Suprapubic skin (tissue), 4 donors: ENCODE measurements at regions not wholly inside any gene's neighbourhood (a gene's known extent, or its start where the extent isn't known, plus 50 kb on each side); places are given as distances from the start of the nearest gene placed in this dataset.

Source experiments
- DNase-seq, 2 donors: peaks; one replicate each; pipeline ENCODE4 v3.0.0-alpha.2; 2019; ENCODE audit warnings: low spot score in 2 of 2
- H3K27ac ChIP-seq: fragments of 200-600 bp; sonication (generic); one replicate; pipeline ENCODE4 v1.5.1; 2019
- H3K27me3 ChIP-seq: fragments of 200-600 bp; sonication (generic); one replicate; pipeline ENCODE4 v1.5.1; 2019
- H3K36me3 ChIP-seq: fragments of 200-600 bp; sonication (generic); one replicate; pipeline ENCODE4 v1.5.1; 2019
- H3K4me1 ChIP-seq: fragments of 200-600 bp; sonication (generic); one replicate; pipeline ENCODE4 v1.5.1; 2019
- H3K4me3 ChIP-seq: fragments of 200-600 bp; sonication (generic); one replicate; pipeline ENCODE4 v1.5.1; 2019; ENCODE audit warnings: mild to moderate bottlenecking
- H3K9me3 ChIP-seq: fragments of 200-600 bp; sonication (generic); one replicate; pipeline ENCODE4 v1.5.1; 2019
- CTCF ChIP-seq, 2 donors: fragments of 200-600 bp in 1 of 2; fragments of 450-650 bp in 1 of 2; sonication (generic) in 1 of 2; IDR thresholded peaks; one replicate each; pipeline ENCODE4 v1.5.1; 2016 to 2019; ENCODE audit warnings: antibody characterized with exemption in 2 of 2, mild to moderate bottlenecking in 1 of 2, moderate library complexity in 1 of 2
- EP300 ChIP-seq: sonication (generic); formaldehyde crosslinking; IDR thresholded peaks from one replicate; pipeline ENCODE4 v1.6.1; 2017; ENCODE audit warnings: antibody characterized with exemption
- POLR2A ChIP-seq, 2 donors: fragments of 450-650 bp; IDR thresholded peaks; one replicate each; pipeline ENCODE4 v1.6.1; 2017; ENCODE audit warnings: antibody characterized with exemption in 2 of 2, mild to moderate bottlenecking in 2 of 2, moderate library complexity in 2 of 2
- POLR2AphosphoS5 ChIP-seq, 3 donors: sonication (generic); formaldehyde crosslinking; IDR thresholded peaks; one replicate each; pipeline ENCODE4 v1.6.1; 2017; ENCODE audit warnings: antibody characterized with exemption in 3 of 3
- WGBS: methylation state at CpG from one replicate; pipeline ENCODE4 v1.1.5; 2018; 5-methylcytosine and 5-hydroxymethylcytosine counted together

- Histone ChIP-seq H3K27me3 (no peaks in the 10 kb centered on the region), H3K4me1 (no peaks in the 10 kb centered on the region), H3K4me3 (no peak overlapping the region), H3K27ac (no peak overlapping the region), H3K36me3 (no peaks in the 10 kb centered on the region), H3K9me3 (peaks cover 7% of the 10 kb centered on the region)
- 32% methylated on average over 6 of the region's 6 CpGs for WGBS
- no peak for TF ChIP-seq POLR2AphosphoS5 (IDR thresholded peaks at IDR 0.05)
- no peak for TF ChIP-seq POLR2A (IDR thresholded peaks at IDR 0.05)
- no peak for TF ChIP-seq EP300
- TF ChIP-seq CTCF (IDR thresholded peaks at IDR 0.05), result no peak
- no peak for DNase-seq
These were observed 594.8 kb downstream of the METTL4 start for GRCh38 chr18:1976484-1976883.

- Histone ChIP-seq H3K9me3 (peaks cover 7% of the 10 kb centered on the region), H3K27ac (no peak overlapping the region), H3K4me1 (no peaks in the 10 kb centered on the region), H3K36me3 (no peaks in the 10 kb centered on the region), H3K27me3 (no peaks in the 10 kb centered on the region), H3K4me3 (no peak overlapping the region)
- 57% methylated on average over 2 of the region's 2 CpGs for WGBS
- TF ChIP-seq POLR2AphosphoS5 (IDR thresholded peaks at IDR 0.05) (no peak), POLR2A (IDR thresholded peaks at IDR 0.05) (no peak), EP300 (no peak), CTCF (IDR thresholded peaks at IDR 0.05) (no peak)
- no peak for DNase-seq
These were observed 589.2 kb downstream of the METTL4 start for GRCh38 chr18:1982056-1982455.

- peaks cover 7% of the 10 kb centered on the region for H3K9me3 ChIP-seq
- no peak overlapping the region for H3K27ac ChIP-seq
- TF ChIP-seq POLR2AphosphoS5 (IDR thresholded peaks at IDR 0.05), result no peak
- no peak for TF ChIP-seq CTCF (IDR thresholded peaks at IDR 0.05)
- TF ChIP-seq POLR2A (IDR thresholded peaks at IDR 0.05), result no peak
- TF ChIP-seq EP300, result no peak
- no peaks in the 10 kb centered on the region for H3K4me1 ChIP-seq
- H3K36me3 ChIP-seq, result no peaks in the 10 kb centered on the region
- H3K27me3 ChIP-seq, result no peaks in the 10 kb centered on the region
- H3K4me3 ChIP-seq, result no peak overlapping the region
- DNase-seq, result no peak
- WGBS, result 32% methylated on average over 3 of the region's 3 CpGs
These were observed 587.4 kb downstream of the METTL4 start for GRCh38 chr18:1983746-1984515.

- WGBS, result 91% methylated on average over 3 of the region's 3 CpGs
- Histone ChIP-seq H3K4me3 (no peak overlapping the region), H3K4me1 (no peaks in the 10 kb centered on the region), H3K36me3 (no peaks in the 10 kb centered on the region), H3K27ac (no peak overlapping the region), H3K9me3 (no peaks in the 10 kb centered on the region), H3K27me3 (no peaks in the 10 kb centered on the region)
- no peak for DNase-seq
- TF ChIP-seq EP300 (no peak), POLR2AphosphoS5 (IDR thresholded peaks at IDR 0.05) (no peak), POLR2A (IDR thresholded peaks at IDR 0.05) (no peak), CTCF (IDR thresholded peaks at IDR 0.05) (no peak)
These were observed 577.4 kb downstream of the METTL4 start for GRCh38 chr18:1993866-1994265.

- 46% methylated on average over 2 of the region's 2 CpGs for WGBS
These were observed 576.8 kb downstream of the METTL4 start for GRCh38 chr18:1994471-1994870.

More at GRCh38 chr18:1994471-1994870, 576.8 kb downstream of the METTL4 start:
- DNase-seq, result no peak
- no peaks in the 10 kb centered on the region for H3K27me3 ChIP-seq
- no peaks in the 10 kb centered on the region for H3K36me3 ChIP-seq
- no peak for TF ChIP-seq POLR2AphosphoS5 (IDR thresholded peaks at IDR 0.05)
- TF ChIP-seq EP300, result no peak
- TF ChIP-seq CTCF (IDR thresholded peaks at IDR 0.05), result no peak
- no peak for TF ChIP-seq POLR2A (IDR thresholded peaks at IDR 0.05)
- H3K4me1 ChIP-seq, result no peaks in the 10 kb centered on the region
- H3K27ac ChIP-seq, result no peak overlapping the region
- no peaks in the 10 kb centered on the region for H3K9me3 ChIP-seq
- H3K4me3 ChIP-seq, result no peak overlapping the region
